ENCODE measurements at regions not wholly inside any gene's neighbourhood (a gene's known extent, or its start where the extent isn't known, plus 50 kb on each side); places are given as distances from the start of the nearest gene placed in this dataset.
A peak's percentile ranks its signal among the peaks of the same experiment; 100 is the strongest.

GRCh38 chr6:44049989-44050871 is 77.0 kb downstream of the MRPL14 start:
- H3K4me1 Mint-ChIP-seq (ENCODE audit: insufficient read depth, unreplicated experiment), result peaks cover 41% of the 10 kb centered on the region

GRCh38 chr6:44049163-44049988 is 77.9 kb downstream of the MRPL14 start:
- CTCF ChIA-PET, result interaction anchor here (0.9 kb wide), 1 partner anchor 9 kb away, joined by 4 read pairs; no protein-coding TSS in a partner anchor
- Mint-ChIP-seq H3K27me3 (ENCODE audit: insufficient read depth, unreplicated experiment) (no peaks in the 10 kb centered on the region), H3K27ac (ENCODE audit: low read depth, unreplicated experiment) (peak overlapping the region; percentile 25), H3K36me3 (ENCODE audit: insufficient read depth, unreplicated experiment) (no peaks in the 10 kb centered on the region), H3K4me1 (ENCODE audit: insufficient read depth, unreplicated experiment) (peaks cover 39% of the 10 kb centered on the region), H3K9me3 (ENCODE audit: unreplicated experiment) (no peaks in the 10 kb centered on the region), H3K4me3 (ENCODE audit: unreplicated experiment) (no peak overlapping the region)
- TF ChIP-seq, protein P1, sequence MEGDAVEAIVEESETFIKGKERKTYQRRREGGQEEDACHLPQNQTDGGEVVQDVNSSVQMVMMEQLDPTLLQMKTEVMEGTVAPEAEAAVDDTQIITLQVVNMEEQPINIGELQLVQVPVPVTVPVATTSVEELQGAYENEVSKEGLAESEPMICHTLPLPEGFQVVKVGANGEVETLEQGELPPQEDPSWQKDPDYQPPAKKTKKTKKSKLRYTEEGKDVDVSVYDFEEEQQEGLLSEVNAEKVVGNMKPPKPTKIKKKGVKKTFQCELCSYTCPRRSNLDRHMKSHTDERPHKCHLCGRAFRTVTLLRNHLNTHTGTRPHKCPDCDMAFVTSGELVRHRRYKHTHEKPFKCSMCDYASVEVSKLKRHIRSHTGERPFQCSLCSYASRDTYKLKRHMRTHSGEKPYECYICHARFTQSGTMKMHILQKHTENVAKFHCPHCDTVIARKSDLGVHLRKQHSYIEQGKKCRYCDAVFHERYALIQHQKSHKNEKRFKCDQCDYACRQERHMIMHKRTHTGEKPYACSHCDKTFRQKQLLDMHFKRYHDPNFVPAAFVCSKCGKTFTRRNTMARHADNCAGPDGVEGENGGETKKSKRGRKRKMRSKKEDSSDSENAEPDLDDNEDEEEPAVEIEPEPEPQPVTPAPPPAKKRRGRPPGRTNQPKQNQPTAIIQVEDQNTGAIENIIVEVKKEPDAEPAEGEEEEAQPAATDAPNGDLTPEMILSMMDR (IDR thresholded peaks at IDR 0.05; ENCODE audit: unreplicated experiment), result no peak
- POLR2A ChIA-PET, result interaction anchor here (0.6 to 2.2 kb wide), 5 partner anchors 8 to 459 kb away, joined by 3 to 11 read pairs (median 4); no protein-coding TSS in a partner anchor
- no TSS peak for BruUV-seq (replicated peaks)
- intact Hi-C loops (cut with micrococcal nuclease), result no loop called here
- DNase-seq (ENCODE audit: unreplicated experiment), result peak; percentile 73

More at GRCh38 chr6:44049989-44050871, 77.0 kb downstream of the MRPL14 start:
- intact Hi-C loops (cut with micrococcal nuclease), result no loop called here
- H3K27ac Mint-ChIP-seq (ENCODE audit: low read depth, unreplicated experiment), result no peak overlapping the region
- POLR2A ChIA-PET, result interaction anchor here (0.6 to 2.2 kb wide), 6 partner anchors 8 to 460 kb away, joined by 3 to 11 read pairs (median 5); no protein-coding TSS in a partner anchor
- CTCF ChIA-PET, result interaction anchor here (0.5 to 1.5 kb wide), 3 partner anchors 24 to 326 kb away, joined by 3 to 5 read pairs (median 5); no protein-coding TSS in a partner anchor
- no peak for DNase-seq (ENCODE audit: unreplicated experiment)
- TF ChIP-seq, protein P1 (IDR thresholded peaks at IDR 0.05; ENCODE audit: unreplicated experiment), result no peak
- no peaks in the 10 kb centered on the region for H3K36me3 Mint-ChIP-seq (ENCODE audit: insufficient read depth, unreplicated experiment)
- no peaks in the 10 kb centered on the region for H3K27me3 Mint-ChIP-seq (ENCODE audit: insufficient read depth, unreplicated experiment)
- H3K4me3 Mint-ChIP-seq (ENCODE audit: unreplicated experiment), result no peak overlapping the region
- no TSS peak for BruUV-seq (replicated peaks)
- no peaks in the 10 kb centered on the region for H3K9me3 Mint-ChIP-seq (ENCODE audit: unreplicated experiment)

GRCh38 chr6:44048277-44048676 is 79.0 kb downstream of the MRPL14 start:
- intact Hi-C loops (cut with micrococcal nuclease), result no loop called here
- no peak overlapping the region for H3K27ac Mint-ChIP-seq (ENCODE audit: low read depth, unreplicated experiment)
- POLR2A ChIA-PET, result interaction anchor here (1.4 to 1.6 kb wide), 2 partner anchors 10 to 15 kb away, joined by 4 to 8 read pairs; no protein-coding TSS in a partner anchor
- peaks cover 32% of the 10 kb centered on the region for H3K4me1 Mint-ChIP-seq (ENCODE audit: insufficient read depth, unreplicated experiment)
- H3K27me3 Mint-ChIP-seq (ENCODE audit: insufficient read depth, unreplicated experiment), result no peaks in the 10 kb centered on the region
- CTCF ChIA-PET, result interaction anchor here (1.2 to 1.8 kb wide), 2 partner anchors 10 to 221 kb away, joined by 3 to 4 read pairs; no protein-coding TSS in a partner anchor
- BruUV-seq (replicated peaks), result no TSS peak
- H3K9me3 Mint-ChIP-seq (ENCODE audit: unreplicated experiment), result no peaks in the 10 kb centered on the region
- TF ChIP-seq, protein P1 (IDR thresholded peaks at IDR 0.05; ENCODE audit: unreplicated experiment), result no peak
- H3K4me3 Mint-ChIP-seq (ENCODE audit: unreplicated experiment), result no peak overlapping the region
- no peak for DNase-seq (ENCODE audit: unreplicated experiment)
- no peaks in the 10 kb centered on the region for H3K36me3 Mint-ChIP-seq (ENCODE audit: insufficient read depth, unreplicated experiment)

Measured in MCF 10A (cell line).